Upper lobe of left lung (tissue), 4 donors: ENCODE measurements at regions not wholly inside any gene's neighbourhood (a gene's known extent, or its start where the extent isn't known, plus 50 kb on each side); places are given as distances from the start of the nearest gene placed in this dataset.

Experiments used
- EP300 ChIP-seq, 4 donors: sonication (generic); formaldehyde crosslinking; IDR thresholded peaks; one replicate each; pipeline ENCODE4 v1.5.1; 2017; ENCODE audit warnings: antibody characterized with exemption in 4 of 4, control low read depth in 2 of 4
- POLR2A ChIP-seq, 4 donors: fragments of 450-650 bp; IDR thresholded peaks; one replicate each; pipeline ENCODE4 v1.5.1; 2016 to 2017; ENCODE audit warnings: antibody characterized with exemption in 4 of 4, mild to moderate bottlenecking in 2 of 4
- POLR2AphosphoS5 ChIP-seq, 2 donors: sonication (generic); formaldehyde crosslinking; IDR thresholded peaks; one replicate each; pipeline ENCODE4 v1.5.1; 2017; ENCODE audit warnings: antibody characterized with exemption in 2 of 2
- TF ChIP-seq, protein P1 (sequence below), 6 experiments: fragments of 450-650 bp in 4 of 6; fragments of 200-600 bp in 2 of 6; sonication (generic) in 2 of 6; IDR thresholded peaks; one replicate each; pipeline ENCODE4 v1.5.1; 2016 to 2019; ENCODE audit warnings: antibody characterized with exemption in 6 of 6

DNA sequence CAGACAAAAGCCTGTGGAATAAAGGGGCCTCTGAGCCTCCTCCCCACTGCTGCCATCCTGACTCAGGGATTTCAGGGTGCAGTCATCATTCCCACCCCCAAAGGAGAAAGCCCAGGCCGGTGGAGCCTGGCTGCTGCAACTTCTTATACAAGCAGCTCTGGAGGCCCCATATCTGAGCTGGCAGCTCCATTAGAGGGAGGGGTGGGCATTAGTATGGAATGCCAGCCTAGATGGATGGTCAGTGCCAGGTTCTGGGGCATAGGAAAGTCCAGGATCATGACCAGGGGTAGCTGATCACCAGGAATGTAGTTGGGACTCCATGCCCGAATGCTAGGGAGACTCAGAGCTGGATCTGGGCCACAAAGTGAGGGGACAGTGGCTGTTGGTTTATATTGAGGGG, 581.0 kb downstream of the KCNJ18 start:
- TF ChIP-seq POLR2AphosphoS5 (IDR thresholded peaks at IDR 0.05) = no peak
- TF ChIP-seq, protein P1, sequence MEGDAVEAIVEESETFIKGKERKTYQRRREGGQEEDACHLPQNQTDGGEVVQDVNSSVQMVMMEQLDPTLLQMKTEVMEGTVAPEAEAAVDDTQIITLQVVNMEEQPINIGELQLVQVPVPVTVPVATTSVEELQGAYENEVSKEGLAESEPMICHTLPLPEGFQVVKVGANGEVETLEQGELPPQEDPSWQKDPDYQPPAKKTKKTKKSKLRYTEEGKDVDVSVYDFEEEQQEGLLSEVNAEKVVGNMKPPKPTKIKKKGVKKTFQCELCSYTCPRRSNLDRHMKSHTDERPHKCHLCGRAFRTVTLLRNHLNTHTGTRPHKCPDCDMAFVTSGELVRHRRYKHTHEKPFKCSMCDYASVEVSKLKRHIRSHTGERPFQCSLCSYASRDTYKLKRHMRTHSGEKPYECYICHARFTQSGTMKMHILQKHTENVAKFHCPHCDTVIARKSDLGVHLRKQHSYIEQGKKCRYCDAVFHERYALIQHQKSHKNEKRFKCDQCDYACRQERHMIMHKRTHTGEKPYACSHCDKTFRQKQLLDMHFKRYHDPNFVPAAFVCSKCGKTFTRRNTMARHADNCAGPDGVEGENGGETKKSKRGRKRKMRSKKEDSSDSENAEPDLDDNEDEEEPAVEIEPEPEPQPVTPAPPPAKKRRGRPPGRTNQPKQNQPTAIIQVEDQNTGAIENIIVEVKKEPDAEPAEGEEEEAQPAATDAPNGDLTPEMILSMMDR (IDR thresholded peaks at IDR 0.05) = no peak
- TF ChIP-seq POLR2A (IDR thresholded peaks at IDR 0.05) = no peak
- no peak for TF ChIP-seq EP300 (IDR thresholded peaks at IDR 0.05)
